OCI-LY7 (cell line): ENCODE measurements at regions not wholly inside any gene's neighbourhood (a gene's known extent, or its start where the extent isn't known, plus 50 kb on each side); places are given as distances from the start of the nearest gene placed in this dataset.

Experiments used
- EZH2phosphoT487 ChIP-seq: fragments of 200-600 bp; sonication (generic); IDR thresholded peaks from 2 replicates; pipeline ENCODE4 v1.6.1; 2018; ENCODE audit warnings: low read depth, borderline replicate concordance, mild to moderate bottlenecking, mixed run types, antibody characterized with exemption, low read length, moderate library complexity, mixed read lengths
- TF ChIP-seq, protein P1 (sequence below): fragments of 200-600 bp; sonication (generic); conservative IDR thresholded peaks from 2 replicates; pipeline ENCODE4 v1.5.1; 2014; ENCODE audit warnings: mild to moderate bottlenecking, antibody characterized with exemption, low read length, moderate library complexity, mixed read lengths

DNA sequence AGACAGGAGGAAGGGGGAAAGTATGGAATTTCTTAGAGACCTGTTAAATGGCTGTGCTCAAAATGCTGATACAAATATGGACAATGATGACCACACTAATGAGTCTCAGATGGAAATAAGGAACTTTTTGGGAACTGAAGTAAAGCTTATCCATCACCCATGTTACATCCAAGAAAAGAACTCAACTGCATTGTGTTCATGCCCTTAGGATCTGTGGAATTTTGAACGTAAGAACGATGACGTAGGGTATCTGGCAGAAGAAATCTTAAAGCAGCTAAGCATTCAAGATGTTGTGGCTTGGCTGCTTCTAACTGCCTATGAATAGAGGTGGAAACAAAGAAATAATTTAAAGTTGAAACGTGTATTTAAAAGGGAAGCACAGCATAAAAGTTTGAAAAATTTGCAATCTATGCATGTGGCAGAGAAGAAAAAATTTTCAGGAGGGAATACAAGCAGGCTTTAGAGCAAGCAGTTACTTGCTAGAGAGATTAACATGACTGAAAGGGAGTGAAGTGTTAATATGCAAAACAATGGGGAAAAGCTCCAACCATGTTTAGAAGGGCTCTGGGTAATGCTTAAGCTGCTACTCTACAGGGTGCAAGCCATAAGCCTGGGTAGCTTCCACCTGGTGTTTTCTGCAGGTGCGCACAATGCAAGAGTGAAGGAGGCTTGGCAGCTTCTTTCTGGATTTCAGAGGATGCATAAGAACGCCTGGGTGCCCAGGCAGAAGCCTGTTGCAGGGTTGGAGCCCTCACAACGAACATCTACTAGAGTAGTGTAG, 499.7 kb upstream of the SEMA3D start:
- TF ChIP-seq, protein P1, sequence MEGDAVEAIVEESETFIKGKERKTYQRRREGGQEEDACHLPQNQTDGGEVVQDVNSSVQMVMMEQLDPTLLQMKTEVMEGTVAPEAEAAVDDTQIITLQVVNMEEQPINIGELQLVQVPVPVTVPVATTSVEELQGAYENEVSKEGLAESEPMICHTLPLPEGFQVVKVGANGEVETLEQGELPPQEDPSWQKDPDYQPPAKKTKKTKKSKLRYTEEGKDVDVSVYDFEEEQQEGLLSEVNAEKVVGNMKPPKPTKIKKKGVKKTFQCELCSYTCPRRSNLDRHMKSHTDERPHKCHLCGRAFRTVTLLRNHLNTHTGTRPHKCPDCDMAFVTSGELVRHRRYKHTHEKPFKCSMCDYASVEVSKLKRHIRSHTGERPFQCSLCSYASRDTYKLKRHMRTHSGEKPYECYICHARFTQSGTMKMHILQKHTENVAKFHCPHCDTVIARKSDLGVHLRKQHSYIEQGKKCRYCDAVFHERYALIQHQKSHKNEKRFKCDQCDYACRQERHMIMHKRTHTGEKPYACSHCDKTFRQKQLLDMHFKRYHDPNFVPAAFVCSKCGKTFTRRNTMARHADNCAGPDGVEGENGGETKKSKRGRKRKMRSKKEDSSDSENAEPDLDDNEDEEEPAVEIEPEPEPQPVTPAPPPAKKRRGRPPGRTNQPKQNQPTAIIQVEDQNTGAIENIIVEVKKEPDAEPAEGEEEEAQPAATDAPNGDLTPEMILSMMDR, result no peak
- TF ChIP-seq EZH2phosphoT487, result no peak
